Lower leg skin (tissue), 4 donors: ENCODE measurements at regions not wholly inside any gene's neighbourhood (a gene's known extent, or its start where the extent isn't known, plus 50 kb on each side); places are given as distances from the start of the nearest gene placed in this dataset.

Experiments used
- DNase-seq, 2 donors: peaks; one replicate each; pipeline ENCODE4 v3.0.0-alpha.2; 2019; ENCODE audit warnings: low spot score in 2 of 2
- H3K4me3 ChIP-seq: fragments of 200-600 bp; sonication (generic); 2 replicates; pipeline ENCODE4 v1.5.1; 2017; ENCODE audit warnings: mild to moderate bottlenecking, low read depth; ENCODE audit not compliant: poor library complexity, severe bottlenecking
- POLR2A ChIP-seq, 2 donors: fragments of 450-650 bp; IDR thresholded peaks; one replicate each; pipeline ENCODE4 v1.6.1; 2016 to 2017; ENCODE audit warnings: antibody characterized with exemption in 2 of 2, mild to moderate bottlenecking in 1 of 2, moderate library complexity in 1 of 2
- WGBS, 2 donors: methylation state at CpG; one replicate each; pipeline ENCODE4 v1.1.5; 2018; 5-methylcytosine and 5-hydroxymethylcytosine counted together
- intact Hi-C: fragments of 100-400 bp; cut with DNase I; formaldehyde crosslinking; loops from one replicate; pipeline ENCODE4 v1.15.0; 2023; ENCODE audit warnings: low total_unique reads
- TF ChIP-seq, protein P1 (sequence below), 3 donors: fragments of 450-650 bp; IDR thresholded peaks; one replicate each; pipeline ENCODE4 v1.5.1; 2016; ENCODE audit warnings: antibody characterized with exemption in 3 of 3, mild to moderate bottlenecking in 3 of 3, moderate library complexity in 2 of 3

- no peak for DNase-seq
- WGBS, 2 donors, result 51 to 55% methylated on average over 3 of the region's 3 CpGs
- intact Hi-C loops, result no loop called here
- TF ChIP-seq, protein P1, sequence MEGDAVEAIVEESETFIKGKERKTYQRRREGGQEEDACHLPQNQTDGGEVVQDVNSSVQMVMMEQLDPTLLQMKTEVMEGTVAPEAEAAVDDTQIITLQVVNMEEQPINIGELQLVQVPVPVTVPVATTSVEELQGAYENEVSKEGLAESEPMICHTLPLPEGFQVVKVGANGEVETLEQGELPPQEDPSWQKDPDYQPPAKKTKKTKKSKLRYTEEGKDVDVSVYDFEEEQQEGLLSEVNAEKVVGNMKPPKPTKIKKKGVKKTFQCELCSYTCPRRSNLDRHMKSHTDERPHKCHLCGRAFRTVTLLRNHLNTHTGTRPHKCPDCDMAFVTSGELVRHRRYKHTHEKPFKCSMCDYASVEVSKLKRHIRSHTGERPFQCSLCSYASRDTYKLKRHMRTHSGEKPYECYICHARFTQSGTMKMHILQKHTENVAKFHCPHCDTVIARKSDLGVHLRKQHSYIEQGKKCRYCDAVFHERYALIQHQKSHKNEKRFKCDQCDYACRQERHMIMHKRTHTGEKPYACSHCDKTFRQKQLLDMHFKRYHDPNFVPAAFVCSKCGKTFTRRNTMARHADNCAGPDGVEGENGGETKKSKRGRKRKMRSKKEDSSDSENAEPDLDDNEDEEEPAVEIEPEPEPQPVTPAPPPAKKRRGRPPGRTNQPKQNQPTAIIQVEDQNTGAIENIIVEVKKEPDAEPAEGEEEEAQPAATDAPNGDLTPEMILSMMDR (IDR thresholded peaks at IDR 0.05), result no peak
- TF ChIP-seq POLR2A (IDR thresholded peaks at IDR 0.05), result no peak
- H3K4me3 ChIP-seq, result no peak overlapping the region
These were observed 345.0 kb downstream of the SEMA3D start for GRCh38 chr7:84841809-84842208.

DNA sequence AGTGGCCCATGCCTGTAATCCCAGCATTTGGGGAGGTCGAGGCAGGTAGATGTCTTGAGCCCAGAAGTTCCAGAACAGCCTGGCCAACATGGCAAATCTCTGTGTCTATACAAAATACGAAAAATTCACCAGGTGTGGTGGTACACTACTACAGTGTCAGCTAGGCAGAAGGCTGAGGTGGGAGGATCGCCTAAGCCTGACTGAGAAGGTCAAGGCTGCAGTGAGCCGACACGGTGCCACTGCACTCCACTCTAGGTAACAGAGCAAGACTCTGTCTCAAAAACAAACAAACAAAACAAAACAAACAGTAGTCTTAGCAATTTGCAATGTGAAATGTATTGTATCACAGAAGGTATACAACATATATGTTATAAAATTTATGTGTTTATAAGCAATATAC, 348.0 kb downstream of the SEMA3D start:
- H3K4me3 ChIP-seq, result no peak overlapping the region
- 81 to 86% methylated on average over 5 of the region's 5 CpGs for WGBS, 2 donors
- TF ChIP-seq, protein P1 (IDR thresholded peaks at IDR 0.05), result no peak
- no peak for TF ChIP-seq POLR2A (IDR thresholded peaks at IDR 0.05)
- no peak for DNase-seq
- intact Hi-C loops, result no loop called here

- no peak overlapping the region for H3K4me3 ChIP-seq
- no peak for TF ChIP-seq POLR2A (IDR thresholded peaks at IDR 0.05)
- TF ChIP-seq, protein P1 (IDR thresholded peaks at IDR 0.05), result no peak
- intact Hi-C loops, result no loop called here
- WGBS, 2 donors, result 56 to 60% methylated on average over 2 of the region's 2 CpGs
- DNase-seq, result no peak
These were observed 349.5 kb downstream of the SEMA3D start for GRCh38 chr7:84837405-84837804.

GRCh38 chr7:84829719-84830118, 357.1 kb downstream of the SEMA3D start:
- no peak for DNase-seq
- no peak for TF ChIP-seq POLR2A (IDR thresholded peaks at IDR 0.05)
- TF ChIP-seq, protein P1 (IDR thresholded peaks at IDR 0.05), result no peak
- intact Hi-C loops, result no loop called here
- H3K4me3 ChIP-seq, result no peak overlapping the region

DNA sequence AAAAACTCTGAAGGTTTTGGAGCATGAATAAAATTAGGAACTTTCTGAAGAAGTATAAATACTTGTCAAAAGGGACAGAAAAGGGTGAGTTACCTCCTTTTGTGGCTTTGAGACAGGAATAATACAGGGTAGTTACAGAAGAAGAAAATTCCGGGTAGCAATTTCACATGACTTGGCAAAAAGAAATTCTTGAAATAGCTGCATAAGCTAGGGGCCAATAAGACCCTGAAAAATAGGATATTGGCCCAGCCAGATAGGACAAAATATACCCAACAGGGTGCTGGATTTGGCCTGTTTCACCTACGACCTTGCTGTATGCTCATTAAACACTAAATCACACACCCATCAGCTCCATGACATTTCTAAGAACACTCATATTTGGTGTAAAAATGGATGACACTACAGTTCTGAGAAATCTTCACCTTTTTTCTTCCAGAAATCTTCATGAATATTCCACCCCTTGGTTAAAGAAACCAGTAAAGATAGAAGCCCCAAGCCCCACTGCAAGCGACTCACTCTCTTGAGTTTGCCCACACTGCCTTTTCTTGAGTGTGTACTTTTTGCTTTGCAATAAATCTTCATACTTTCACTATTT, 362.7 kb downstream of the SEMA3D start:
- no peak for TF ChIP-seq POLR2A (IDR thresholded peaks at IDR 0.05)
- TF ChIP-seq, protein P1 (IDR thresholded peaks at IDR 0.05), result no peak
- H3K4me3 ChIP-seq, result no peak overlapping the region
- intact Hi-C loops, result no loop called here
- DNase-seq, result no peak
- whole genome bisulfite sequencing, 2 donors, result 63 to 72% methylated on average over 3 of the region's 3 CpGs

GRCh38 chr7:84823530-84823929, 363.3 kb downstream of the SEMA3D start:
- DNase-seq, result no peak
- intact Hi-C loops, result no loop called here
- 58 to 69% methylated on average over 2 of the region's 2 CpGs for WGBS, 2 donors
- no peak overlapping the region for H3K4me3 ChIP-seq
- TF ChIP-seq, protein P1 (IDR thresholded peaks at IDR 0.05), result no peak
- no peak for TF ChIP-seq POLR2A (IDR thresholded peaks at IDR 0.05)
